Thyroid gland (tissue), 4 donors: ENCODE measurements at regions not wholly inside any gene's neighbourhood (a gene's known extent, or its start where the extent isn't known, plus 50 kb on each side); places are given as distances from the start of the nearest gene placed in this dataset.

Experiments
- DNase-seq, 2 donors: peaks; one replicate each; pipeline ENCODE4 v3.0.0-alpha.2; 2019
- H3K27ac ChIP-seq, 3 donors: fragments of 200-600 bp; sonication (generic); 1 replicate in 2 of 3; 2 replicates in 1 of 3; pipeline ENCODE4 v1.5.1; 2016 to 2019; ENCODE audit warnings: mild to moderate bottlenecking in 1 of 3, moderate library complexity in 1 of 3
- H3K27me3 ChIP-seq: fragments of 200-600 bp; sonication (generic); one replicate; pipeline ENCODE4 v1.5.1; 2019
- H3K36me3 ChIP-seq, 2 donors: fragments of 200-600 bp; sonication (generic); one replicate each; pipeline ENCODE4 v1.5.1; 2016 to 2019
- H3K4me1 ChIP-seq, 2 donors: fragments of 200-600 bp; sonication (generic); one replicate each; pipeline ENCODE4 v1.5.1; 2017 to 2019
- H3K4me3 ChIP-seq, 3 donors: fragments of 200-600 bp; sonication (generic); replicated peaks in 1 of 3; 1 replicate in 2 of 3; 2 replicates in 1 of 3; pipeline ENCODE4 v1.5.1; 2016; ENCODE audit warnings: mild to moderate bottlenecking in 1 of 3
- H3K9me3 ChIP-seq: fragments of 200-600 bp; sonication (generic); one replicate; pipeline ENCODE4 v1.5.1; 2017
- CTCF ChIP-seq, 6 experiments: fragments of 200-600 bp in 3 of 6; fragments of 450-650 bp in 3 of 6; sonication (generic) in 3 of 6; IDR thresholded peaks; one replicate each; pipeline ENCODE4 v1.5.1; 2016 to 2019; ENCODE audit warnings: antibody characterized with exemption in 6 of 6, mild to moderate bottlenecking in 2 of 6, inconsistent platforms in 1 of 6, moderate library complexity in 1 of 6
- POLR2A ChIP-seq, 2 donors: fragments of 450-650 bp; IDR thresholded peaks; one replicate each; pipeline ENCODE4 v1.6.1; 2017; ENCODE audit warnings: antibody characterized with exemption in 2 of 2, mild to moderate bottlenecking in 2 of 2, moderate library complexity in 1 of 2
- WGBS, 2 donors: methylation state at CpG; one replicate each; pipeline ENCODE4 v1.1.5; 2017; 5-methylcytosine and 5-hydroxymethylcytosine counted together
- intact Hi-C: fragments of 100-400 bp; cut with DNase I; formaldehyde crosslinking; loops from one replicate; pipeline ENCODE4 v1.15.1; 2023

- intact Hi-C loops, result no loop called here
- TF ChIP-seq CTCF (IDR thresholded peaks at IDR 0.05), result no peak
- TF ChIP-seq POLR2A (IDR thresholded peaks at IDR 0.05), result no peak
- no peaks in the 10 kb centered on the region for H3K9me3 ChIP-seq
- H3K36me3 ChIP-seq, result no peaks in the 10 kb centered on the region
- H3K27ac ChIP-seq, result no peak overlapping the region
- no peaks in the 10 kb centered on the region for H3K27me3 ChIP-seq
- H3K4me3 ChIP-seq, result no peak overlapping the region
- H3K4me1 ChIP-seq, result peaks cover 3 to 5% of the 10 kb centered on the region in 2 donors
- no peak for DNase-seq
Measured at GRCh38 chr3:162670181-162670580, 1173.6 kb downstream of the OTOL1 start.

- WGBS, 2 donors, result 87 to 90% methylated on average over 1 of the region's 1 CpG
- Histone ChIP-seq H3K4me1 (no peaks in the 10 kb centered on the region), H3K36me3 (no peaks in the 10 kb centered on the region), H3K9me3 (no peaks in the 10 kb centered on the region), H3K27me3 (no peaks in the 10 kb centered on the region), H3K4me3 (no peak overlapping the region), H3K27ac (no peak overlapping the region)
- DNase-seq, result no peak
- no peak for TF ChIP-seq CTCF (IDR thresholded peaks at IDR 0.05)
- no peak for TF ChIP-seq POLR2A (IDR thresholded peaks at IDR 0.05)
- intact Hi-C loops, result no loop called here
Measured at GRCh38 chr3:162677475-162677874, 1180.9 kb downstream of the OTOL1 start.

GRCh38 chr3:162678941-162679340 is 1182.3 kb downstream of the OTOL1 start:
- no peaks in the 10 kb centered on the region for H3K4me1 ChIP-seq
- no peaks in the 10 kb centered on the region for H3K36me3 ChIP-seq
- intact Hi-C loops, result no loop called here
- TF ChIP-seq POLR2A (IDR thresholded peaks at IDR 0.05), result no peak
- no peak for TF ChIP-seq CTCF (IDR thresholded peaks at IDR 0.05)
- no peak overlapping the region for H3K4me3 ChIP-seq
- no peaks in the 10 kb centered on the region for H3K9me3 ChIP-seq
- 83 to 85% methylated on average over 2 of the region's 2 CpGs for WGBS, 2 donors
- no peak overlapping the region for H3K27ac ChIP-seq
- no peak for DNase-seq
- H3K27me3 ChIP-seq, result no peaks in the 10 kb centered on the region

GRCh38 chr3:162684260-162684659 is 1187.7 kb downstream of the OTOL1 start:
- no peak overlapping the region for H3K27ac ChIP-seq
- no peak for DNase-seq
- H3K36me3 ChIP-seq, result no peaks in the 10 kb centered on the region
- 57 to 60% methylated on average over 3 of the region's 3 CpGs for WGBS, 2 donors
- no peaks in the 10 kb centered on the region for H3K9me3 ChIP-seq
- intact Hi-C loops, result no loop called here
- no peaks in the 10 kb centered on the region for H3K27me3 ChIP-seq
- no peaks in the 10 kb centered on the region for H3K4me1 ChIP-seq
- H3K4me3 ChIP-seq, result no peak overlapping the region
- no peak for TF ChIP-seq POLR2A (IDR thresholded peaks at IDR 0.05)
- TF ChIP-seq CTCF (IDR thresholded peaks at IDR 0.05), result no peak

- 79 to 81% methylated on average over 1 of the region's 1 CpG for WGBS, 2 donors
- H3K4me3 ChIP-seq, result no peak overlapping the region
- no peak for DNase-seq
Measured at GRCh38 chr3:162699291-162699690, 1202.7 kb downstream of the OTOL1 start.

More at GRCh38 chr3:162699291-162699690, 1202.7 kb downstream of the OTOL1 start:
- Histone ChIP-seq H3K9me3 (no peaks in the 10 kb centered on the region), H3K27ac (no peak overlapping the region), H3K4me1 (no peaks in the 10 kb centered on the region), H3K27me3 (no peaks in the 10 kb centered on the region), H3K36me3 (no peaks in the 10 kb centered on the region)
- intact Hi-C loops, result no loop called here
- TF ChIP-seq POLR2A (IDR thresholded peaks at IDR 0.05) (no peak), CTCF (IDR thresholded peaks at IDR 0.05) (no peak)
